GM18508 (cell line): ENCODE measurements at regions not wholly inside any gene's neighbourhood (a gene's known extent, or its start where the extent isn't known, plus 50 kb on each side); places are given as distances from the start of the nearest gene placed in this dataset.

Source experiments
- ATAC-seq: cut with Tn5 transposase; IDR thresholded peaks from one replicate; pipeline ENCODE4 v1.9.1; 2021; ENCODE audit warnings: moderate number of reproducible peaks; ENCODE audit not compliant: insufficient read depth, unreplicated experiment

- ATAC-seq, result no peak
Measured at GRCh38 chr20:11389186-11389585, 528.5 kb upstream of the BTBD3 start.

- ATAC-seq, result no peak
Measured at GRCh38 chr20:11391591-11391990, 526.1 kb upstream of the BTBD3 start.

- ATAC-seq, result no peak
Measured at GRCh38 chr20:11394145-11394833, 523.4 kb upstream of the BTBD3 start.

GRCh38 chr20:11395581-11395980 lies 522.1 kb upstream of the BTBD3 start:
- no peak for ATAC-seq

- no peak for ATAC-seq
Measured at GRCh38 chr20:11401988-11402387, 515.7 kb upstream of the BTBD3 start.

- ATAC-seq, result no peak
Measured at GRCh38 chr20:11403711-11404110, 514.0 kb upstream of the BTBD3 start.

GRCh38 chr20:11406877-11407276 lies 510.8 kb upstream of the BTBD3 start:
- ATAC-seq, result no peak

GRCh38 chr20:11409561-11409960 lies 508.1 kb upstream of the BTBD3 start:
- no peak for ATAC-seq

GRCh38 chr20:11411765-11412164 lies 505.9 kb upstream of the BTBD3 start:
- no peak for ATAC-seq

GRCh38 chr20:11426948-11427347 lies 490.7 kb upstream of the BTBD3 start:
- ATAC-seq, result no peak

GRCh38 chr20:11429168-11429567 lies 488.5 kb upstream of the BTBD3 start:
- no peak for ATAC-seq

GRCh38 chr20:11429889-11430519 lies 487.7 kb upstream of the BTBD3 start:
- ATAC-seq, result no peak

- ATAC-seq, result no peak
Measured at GRCh38 chr20:11430652-11431051, 487.0 kb upstream of the BTBD3 start.

- no peak for ATAC-seq
Measured at GRCh38 chr20:11431621-11432020, 486.1 kb upstream of the BTBD3 start.

- ATAC-seq, result no peak
Measured at GRCh38 chr20:11432407-11432806, 485.3 kb upstream of the BTBD3 start.

GRCh38 chr20:11436113-11436905 lies 481.4 kb upstream of the BTBD3 start:
- ATAC-seq, result no peak

GRCh38 chr20:11437090-11437489 lies 480.6 kb upstream of the BTBD3 start:
- no peak for ATAC-seq

GRCh38 chr20:11437611-11438380 lies 479.9 kb upstream of the BTBD3 start:
- no peak for ATAC-seq

- ATAC-seq, result no peak
Measured at GRCh38 chr20:11438412-11438811, 479.3 kb upstream of the BTBD3 start.

- ATAC-seq, result no peak
Measured at GRCh38 chr20:11443382-11444119, 474.1 kb upstream of the BTBD3 start.
